ENCODE measurements at regions not wholly inside any gene's neighbourhood (a gene's known extent, or its start where the extent isn't known, plus 50 kb on each side); places are given as distances from the start of the nearest gene placed in this dataset.

DNA sequence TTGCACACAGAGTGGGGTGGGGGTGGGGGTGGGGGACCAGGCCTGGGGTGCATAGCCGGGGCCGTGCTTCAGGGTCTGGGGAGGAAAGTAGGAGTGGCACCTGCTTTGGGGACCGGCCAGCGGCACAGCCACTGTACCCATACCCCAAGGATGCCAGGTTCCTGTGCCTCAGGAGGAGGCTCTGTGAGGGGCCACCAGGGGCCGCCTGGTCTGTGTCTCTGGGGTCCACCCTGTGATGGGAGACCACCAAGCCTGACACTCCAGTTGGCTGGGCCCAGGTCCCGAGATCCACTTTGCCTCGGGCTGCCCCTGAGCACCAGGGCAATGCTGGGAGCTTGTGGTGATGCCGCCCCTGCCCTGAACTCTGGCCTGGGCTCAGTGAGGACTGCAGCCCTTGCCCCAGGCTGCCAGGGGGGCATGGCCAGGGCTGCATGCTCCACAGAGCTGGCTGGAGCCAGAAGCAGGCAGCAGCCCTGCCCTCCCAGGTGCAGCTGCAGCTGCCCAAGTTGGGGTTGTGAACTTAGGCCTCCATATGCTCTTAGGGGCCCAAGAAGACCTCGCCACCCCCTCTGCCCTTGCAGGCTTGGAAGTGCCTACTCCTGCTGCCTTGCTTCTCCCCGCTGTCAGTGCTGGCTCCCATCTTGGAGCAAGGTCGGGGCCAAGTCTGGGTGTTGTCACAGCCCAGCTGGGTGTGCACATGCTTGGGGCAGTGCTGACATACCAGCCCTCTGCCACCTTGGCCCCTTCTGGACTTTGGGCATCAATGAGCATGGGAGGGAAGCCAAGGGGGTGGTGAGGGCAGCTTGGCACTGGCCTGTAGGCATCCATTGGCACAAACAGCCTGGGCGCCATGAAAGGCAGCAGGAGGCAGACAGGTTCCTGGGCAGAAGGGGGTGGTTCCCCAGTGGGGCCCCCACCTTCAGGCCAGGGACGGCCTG lies 123.3 kb upstream of the THY1 start:
- no peak for DNase-seq

DNA sequence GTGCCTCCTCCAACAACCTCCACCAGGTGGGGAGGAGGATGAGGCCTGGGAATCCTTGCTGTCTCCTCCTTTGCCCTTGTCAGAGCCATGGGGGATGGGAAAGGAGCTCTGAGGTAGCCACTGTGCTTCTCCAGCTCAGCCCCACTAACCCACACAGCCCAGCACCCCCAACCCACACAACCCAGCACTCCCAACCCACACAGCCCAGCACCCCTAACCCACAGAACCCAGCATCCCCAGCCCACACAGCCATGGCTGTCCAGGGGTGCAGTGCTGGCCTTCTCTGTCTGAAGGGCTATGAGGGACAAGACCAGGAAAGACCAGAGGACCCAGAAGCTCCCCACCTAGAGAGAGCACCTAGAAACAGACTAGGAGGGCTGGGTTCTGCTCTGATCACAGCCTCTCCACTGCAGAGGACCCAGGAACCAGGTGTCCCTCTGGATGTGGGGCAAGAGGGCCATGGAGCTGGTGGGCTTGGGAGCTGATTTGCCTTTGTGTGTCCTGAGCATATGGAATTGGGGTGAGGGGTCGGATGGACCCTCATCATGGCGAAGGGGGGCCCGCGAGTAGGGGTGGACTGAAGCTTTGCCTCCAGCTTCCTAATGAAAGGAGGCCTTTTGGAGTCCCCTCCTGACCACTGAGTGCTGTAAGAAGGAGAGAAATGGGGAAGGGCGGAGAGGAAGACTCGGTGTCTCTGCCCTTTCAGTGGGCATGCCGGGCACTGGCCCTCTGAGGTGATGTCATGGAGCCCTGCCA lies 117.6 kb upstream of the THY1 start:
- peak; percentile 31 for DNase-seq

DNA sequence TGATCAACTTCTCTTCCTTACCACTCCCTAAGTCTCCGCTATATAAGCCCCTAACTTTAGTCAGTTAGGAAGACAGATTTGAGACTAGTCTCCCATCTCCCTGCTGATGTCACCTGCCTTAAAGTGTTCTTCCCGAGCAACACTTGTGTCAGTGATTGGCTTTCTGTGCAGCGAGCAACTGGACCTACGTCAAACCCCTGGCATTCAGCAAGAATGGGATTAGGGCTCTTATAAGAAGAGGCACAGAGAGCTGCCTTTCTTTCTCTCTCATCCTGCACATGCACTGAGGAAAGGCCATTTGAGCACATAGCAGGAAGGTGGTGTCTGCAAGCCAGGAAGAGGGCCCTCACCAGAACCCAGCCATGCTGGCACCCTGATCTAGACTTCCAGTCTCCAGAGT lies 116.6 kb upstream of the THY1 start:
- no peak for DNase-seq

DNA sequence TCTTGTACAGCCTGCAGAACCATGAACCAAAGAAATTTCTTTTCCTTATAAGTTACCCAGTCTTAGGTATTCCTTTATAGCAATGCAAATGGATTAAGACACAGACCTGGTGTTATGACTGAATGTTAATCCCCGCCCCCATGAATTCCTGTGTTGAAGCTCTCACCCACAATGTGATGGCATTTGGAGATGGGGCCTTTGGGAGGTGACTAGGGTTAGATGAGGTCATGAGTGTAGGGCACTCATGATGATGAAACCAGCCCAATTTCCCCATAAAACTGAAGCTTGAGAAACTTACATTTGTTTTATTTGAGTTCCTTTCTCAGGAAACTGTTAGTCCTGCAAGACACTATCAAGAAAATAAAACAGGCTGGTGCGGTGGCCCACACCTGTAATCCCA lies 115.8 kb upstream of the THY1 start:
- peak; percentile 47 for DNase-seq

DNA sequence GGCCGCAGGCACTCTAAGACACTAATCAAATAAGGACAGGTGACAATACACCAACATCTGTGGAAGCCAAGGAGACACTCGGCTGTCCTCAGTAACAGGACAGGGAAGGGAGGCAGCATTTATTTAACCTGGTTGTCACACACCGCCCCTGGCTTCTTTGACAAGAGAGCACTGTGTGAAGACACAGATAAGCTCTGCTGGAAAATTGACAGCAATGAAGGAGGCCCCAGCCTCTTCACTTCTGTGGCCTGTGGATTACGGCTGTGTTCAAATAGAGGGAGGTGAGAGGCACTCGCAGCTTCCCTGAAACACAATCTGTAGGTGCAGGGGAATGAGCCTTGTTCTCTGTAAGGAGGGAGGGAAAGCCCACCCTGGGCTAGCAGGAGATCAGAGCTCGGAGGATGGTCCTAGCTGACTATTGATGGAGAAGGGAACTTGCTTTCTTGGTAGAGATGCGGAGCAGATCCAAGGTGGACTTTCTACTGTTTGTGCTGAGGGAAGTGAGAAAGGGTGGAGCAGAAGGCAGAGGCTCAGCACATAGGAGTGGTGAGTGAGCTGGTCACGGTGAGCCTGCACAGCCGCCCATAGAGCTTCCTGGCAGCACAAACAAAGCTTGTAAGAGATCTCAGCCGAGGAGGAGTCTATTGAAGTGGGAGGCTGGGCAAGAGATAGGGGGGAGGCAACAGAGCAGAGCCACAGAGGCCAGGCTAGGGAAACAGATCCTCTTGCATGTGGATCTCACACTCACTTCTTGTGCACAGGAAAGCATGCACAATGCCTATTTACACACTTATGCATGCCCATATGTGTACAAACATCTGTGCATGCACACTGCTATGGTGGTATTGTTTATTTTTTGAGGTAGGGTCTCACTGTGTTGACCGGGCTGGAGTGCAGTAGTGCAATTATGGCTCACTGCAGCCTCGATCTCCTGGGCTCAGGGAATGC lies 114.6 kb upstream of the THY1 start:
- no peak for DNase-seq

DNA sequence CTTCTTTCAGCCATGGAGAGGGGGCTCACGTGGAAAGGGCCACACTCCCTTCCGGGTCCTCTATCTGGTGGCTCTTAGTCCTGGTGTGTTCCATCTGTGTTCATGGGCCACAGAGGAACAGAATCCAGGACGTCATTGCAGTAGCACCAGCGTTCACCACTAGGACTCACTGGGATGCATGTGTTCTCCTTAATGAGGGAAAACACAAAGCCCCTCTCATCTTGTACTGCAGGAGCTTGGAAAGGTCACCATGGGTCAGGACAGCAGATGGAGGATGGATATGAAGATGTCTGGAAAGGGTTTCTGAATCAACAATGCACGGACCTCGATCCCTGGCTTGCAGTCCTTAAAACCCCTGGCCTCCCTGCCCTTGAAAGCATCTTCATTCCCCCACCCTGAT lies 113.8 kb upstream of the THY1 start:
- no peak for DNase-seq

DNA sequence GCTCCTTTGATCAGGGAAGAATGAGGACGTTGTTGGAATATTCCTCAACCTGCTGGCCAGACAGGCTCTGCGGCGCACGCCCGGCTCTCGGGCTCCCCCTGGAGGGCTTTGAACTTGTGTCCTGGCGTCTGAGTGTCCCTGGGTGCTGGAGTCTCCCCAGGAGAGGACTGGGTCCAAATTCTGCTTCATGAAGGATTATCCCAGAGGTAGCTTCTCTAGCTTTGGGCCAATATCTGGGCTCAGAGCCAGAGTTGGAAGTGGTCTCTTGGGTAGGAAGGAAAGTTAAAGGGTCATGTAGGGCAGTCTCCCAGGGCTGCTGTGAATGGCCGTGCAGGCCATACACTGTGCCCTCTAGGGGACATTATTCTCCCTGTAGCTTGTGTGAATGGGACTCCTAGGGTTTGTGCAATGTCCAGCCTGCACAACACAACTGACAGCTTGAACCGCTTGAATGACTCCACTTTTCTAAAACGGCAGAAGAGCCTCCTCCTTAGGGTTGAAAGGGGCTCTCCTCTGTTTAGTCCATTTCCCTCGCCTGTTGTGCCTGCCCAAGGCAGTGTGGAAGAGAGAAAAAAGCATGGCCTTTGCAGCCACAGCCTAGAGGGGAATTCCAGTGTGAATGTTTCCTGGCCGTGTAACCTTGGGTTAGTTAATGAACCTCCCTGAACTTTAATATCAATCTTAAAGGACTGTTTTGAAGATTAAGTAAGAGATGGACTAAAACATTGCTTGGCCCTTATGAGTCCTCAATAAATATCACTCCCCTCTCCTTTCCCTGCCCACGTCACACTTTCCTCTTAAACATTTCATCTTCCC lies 111.2 kb upstream of the THY1 start:
- peak; percentile 45 for DNase-seq

DNA sequence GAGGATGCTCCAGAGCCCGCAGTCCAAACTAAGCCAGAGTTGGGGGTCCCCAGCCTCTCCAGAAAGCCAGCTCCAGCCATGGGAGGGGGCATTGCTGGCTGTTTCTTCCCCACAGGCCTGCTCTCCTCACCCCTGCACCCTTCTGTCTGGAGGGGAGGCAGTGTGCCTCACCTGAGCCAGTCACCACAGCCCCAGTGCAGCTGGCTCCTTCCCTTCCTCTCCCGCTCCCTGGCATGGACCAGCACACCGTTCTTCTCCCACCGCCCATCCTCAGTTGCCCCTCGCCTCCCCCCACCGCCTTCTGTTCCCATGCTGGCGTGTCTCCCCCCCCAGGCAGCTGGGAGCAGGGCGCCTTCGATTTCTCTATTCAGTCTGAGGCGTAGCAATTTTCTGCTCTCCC lies 110.5 kb upstream of the THY1 start:
- DNase-seq: no peak

DNA sequence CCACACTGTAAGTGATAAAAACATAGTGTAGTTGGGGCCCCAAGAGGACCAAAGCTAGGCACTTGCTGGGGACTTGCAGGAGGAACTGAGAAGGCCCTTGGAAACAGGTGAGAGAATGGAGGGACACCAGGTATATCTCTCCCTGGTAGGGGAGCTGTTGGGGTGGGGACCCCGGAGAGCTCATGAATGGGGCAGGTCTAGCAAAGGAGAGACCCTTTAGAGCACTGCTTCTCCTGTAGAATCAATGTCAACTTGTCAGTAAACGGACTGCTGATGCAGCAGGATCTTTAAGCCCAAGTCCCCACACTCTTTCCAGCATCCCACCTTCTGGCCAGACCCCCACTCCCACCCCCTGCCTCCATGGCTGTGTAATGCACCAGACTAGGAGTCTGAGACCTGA lies 109.6 kb upstream of the THY1 start:
- DNase-seq: no peak

DNA sequence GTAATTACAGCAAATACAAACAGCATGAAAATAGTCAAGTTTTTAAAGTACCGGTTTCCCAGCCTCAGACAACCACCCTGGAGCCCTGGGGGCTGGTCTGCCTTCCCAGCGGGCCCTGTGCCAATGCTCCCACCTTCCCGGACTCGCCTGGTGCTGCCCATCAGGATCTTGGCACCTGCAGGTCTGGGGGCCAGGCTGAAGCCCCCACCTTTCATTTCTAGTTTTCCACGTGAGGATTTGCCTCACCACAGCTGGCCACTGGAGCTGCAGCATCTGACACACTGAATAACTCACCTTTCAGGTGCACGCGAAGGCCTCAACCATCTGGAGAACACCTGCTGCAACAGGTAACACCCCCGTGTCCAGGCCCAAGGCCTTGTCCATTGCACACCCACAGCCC lies 108.7 kb upstream of the THY1 start:
- no peak for DNase-seq

DNA sequence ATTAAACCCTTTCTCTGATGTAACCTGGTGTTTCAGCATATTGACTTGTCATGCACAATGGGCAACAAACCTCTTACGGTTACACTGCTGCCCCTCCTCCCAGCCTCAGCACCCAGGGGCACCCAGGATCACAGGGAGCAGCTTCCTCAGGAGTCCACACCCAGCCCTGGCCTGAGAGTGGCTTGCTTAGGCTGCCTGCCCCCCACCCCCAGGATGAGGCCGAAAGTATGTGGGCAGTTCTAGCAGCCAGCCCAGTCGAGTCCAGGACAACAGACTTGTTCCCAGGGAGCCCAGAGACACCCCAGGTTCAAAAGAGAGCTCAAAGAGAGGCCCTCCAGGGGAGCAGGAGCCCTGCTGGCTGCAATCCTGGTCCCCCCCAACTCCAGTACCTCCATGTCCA lies 108.1 kb upstream of the THY1 start:
- DNase-seq: no peak

DNA sequence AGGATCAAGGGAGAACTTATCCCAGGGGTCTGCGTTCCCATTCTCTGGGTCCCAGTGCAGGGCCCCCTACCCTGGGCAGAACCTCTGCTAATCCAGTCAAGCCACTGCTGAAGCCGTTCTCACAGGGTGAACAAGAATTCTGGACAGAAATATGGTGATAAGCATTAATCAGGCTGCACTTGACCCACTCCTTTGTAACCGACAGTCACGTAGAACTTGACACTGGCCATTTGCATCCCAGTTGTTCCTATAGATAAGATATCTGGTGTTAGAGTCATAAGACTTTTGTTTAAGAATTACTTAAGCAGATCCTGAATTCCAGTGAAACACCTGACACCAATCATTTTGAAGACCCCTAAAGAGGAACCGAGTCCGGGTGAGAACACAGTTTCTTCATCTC lies 107.5 kb upstream of the THY1 start:
- DNase-seq: no peak

DNA sequence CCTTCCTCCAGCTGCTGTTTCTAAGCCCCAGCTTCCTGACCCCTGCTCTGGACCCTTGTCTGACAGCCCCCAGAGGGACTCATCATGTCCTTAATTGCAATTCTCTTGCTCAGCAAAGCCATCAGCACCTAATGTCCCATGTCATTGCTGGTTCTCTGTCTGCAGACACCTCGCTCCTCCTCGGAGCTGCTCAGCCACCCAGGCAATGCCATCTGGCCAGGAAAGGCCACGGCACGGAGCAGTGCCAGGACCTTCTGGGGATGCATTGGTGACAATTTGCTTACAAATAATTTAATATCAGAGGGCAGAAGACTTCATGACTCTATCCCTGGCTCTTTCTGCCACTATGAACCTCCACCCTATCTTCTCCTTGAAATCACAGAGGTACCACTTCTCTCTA lies 107.0 kb upstream of the THY1 start:
- DNase-seq: no peak

DNA sequence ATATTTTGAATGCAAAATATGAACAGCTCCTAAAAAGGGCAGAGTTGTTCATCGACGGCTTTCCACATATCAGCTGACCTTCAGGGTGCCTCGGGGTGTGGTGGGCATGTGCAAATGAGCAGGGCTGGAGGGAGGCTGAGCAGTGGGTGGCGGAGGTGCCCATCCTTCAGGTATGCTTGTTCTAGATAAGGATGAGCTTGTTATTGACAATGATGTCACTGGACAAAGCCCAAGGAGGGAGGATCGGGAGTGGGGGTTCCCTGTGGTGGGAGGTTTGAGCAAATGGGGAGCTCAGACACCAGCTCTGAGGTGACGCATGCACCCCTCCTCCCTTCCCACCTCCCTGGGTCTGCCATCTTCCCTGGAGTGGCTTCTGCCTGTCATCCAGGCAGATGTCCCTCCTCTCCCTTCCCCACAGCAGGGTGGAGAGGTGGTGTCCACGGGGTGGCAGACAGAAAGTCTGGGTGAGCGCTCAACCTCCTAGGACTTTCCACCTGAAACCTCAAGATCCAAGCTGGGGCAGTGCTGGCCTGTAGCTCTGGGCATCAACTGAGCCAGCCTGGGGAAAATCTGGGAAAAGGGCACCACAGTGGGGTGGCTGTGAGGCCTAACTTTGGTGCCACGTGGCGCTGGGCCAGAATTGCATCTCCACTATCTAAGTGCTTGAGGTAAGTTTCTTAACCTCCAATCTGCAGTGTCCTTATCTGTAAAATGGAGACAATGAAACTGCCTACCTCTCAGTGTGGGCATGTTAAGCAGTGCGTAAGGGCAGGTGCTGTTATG lies 106.3 kb upstream of the THY1 start:
- DNase-seq: no peak

DNA sequence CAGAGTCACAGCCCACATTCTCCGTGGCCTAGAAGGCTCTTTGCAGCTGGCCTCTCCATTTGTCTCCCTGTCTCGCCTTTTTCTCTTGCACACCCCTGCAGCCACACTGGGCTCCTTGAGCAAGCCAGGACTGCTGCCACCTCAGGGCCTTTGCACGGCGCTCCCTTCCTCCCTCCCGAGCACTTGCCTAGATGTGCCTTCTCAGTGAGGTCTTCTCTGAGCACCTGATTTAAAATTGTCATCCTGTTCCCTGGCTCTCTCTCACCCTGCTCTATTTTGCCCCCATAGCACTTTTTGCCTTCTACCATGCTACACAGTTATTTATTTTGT lies 102.9 kb upstream of the THY1 start:
- peak; percentile 3 for DNase-seq

DNA sequence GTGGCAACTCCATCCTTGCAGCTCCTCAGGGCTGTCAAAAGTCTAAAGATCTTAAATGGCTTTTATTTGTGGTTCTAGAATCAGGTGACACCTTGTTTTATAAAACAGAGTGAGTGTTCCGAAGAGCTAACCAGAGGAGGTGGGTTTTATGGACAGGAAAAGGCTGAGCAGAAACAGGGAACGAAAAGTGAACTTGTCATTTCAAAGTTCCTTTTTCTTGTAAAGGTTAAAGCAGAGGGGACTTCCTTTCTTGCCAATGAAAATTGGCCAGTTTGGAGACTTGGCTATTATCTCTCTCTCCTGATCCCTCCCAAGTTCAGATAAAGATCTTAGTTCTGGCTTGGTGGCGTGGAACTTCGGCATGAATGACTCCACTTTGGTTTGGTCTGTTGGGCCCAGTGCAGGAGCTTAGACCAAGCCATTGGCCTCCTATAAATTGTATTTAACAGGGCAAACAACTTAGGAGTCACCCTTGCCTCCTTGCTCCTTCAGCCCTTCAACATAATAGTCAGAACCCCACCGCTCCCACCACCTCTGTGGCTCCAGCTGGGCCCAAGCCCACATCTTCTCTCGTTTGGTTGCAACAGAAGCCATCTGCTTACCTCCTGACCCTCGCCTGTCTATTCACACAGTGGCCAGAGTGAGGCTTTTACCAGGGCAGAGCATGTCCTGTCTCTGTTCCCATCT lies 102.4 kb upstream of the THY1 start:
- DNase-seq: no peak

DNA sequence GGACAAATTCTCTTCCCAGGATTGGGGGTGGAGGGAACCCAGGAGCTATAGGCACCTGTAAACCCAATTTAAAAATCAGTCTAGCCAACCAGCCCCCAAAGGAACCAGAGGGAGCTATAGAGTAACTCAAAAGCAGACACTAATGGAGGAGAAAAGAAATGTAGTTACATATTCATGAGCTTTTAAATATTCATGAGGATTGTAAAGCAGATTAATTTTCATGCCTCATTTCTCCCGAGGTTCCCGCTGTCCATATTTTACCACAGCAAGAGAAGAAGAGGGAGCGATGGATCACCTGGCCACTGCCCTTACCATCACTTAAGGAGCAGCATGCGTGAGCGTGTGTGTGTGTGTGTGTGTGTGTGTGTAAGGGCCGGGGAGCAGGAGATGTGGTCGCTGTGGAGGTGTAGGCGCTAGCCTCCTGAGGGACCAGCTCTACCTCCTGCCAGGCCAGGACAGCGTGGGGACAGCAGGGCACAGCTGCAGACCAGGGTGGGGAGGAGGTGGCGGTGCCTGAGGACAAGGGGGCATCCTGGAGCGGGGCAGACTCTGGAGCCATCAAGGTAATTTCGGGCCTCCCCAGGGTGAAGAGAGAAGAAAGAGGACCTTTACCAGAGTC lies 100.7 kb upstream of the THY1 start:
- no peak for DNase-seq

DNA sequence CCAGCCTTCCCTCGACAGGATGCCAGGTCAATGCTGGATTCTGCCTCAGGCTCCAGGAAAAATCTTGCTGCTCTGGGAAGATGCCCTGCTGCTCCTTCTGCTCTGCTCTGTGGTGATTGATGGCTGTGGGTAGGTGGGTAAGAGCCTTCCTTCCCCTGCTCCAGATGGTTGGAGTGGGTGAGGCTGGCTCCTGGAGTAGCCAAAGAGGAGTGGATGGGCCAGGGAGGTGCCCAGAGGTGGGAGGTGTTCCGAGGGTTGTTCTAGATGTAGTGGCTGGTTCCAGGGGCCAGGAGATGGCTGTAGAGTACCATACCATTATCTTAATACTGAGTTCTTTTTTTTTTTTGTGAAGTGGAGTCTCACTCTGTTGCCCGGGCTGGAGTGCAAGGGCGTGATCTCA lies 99.6 kb upstream of the THY1 start:
- no peak for DNase-seq

DNA sequence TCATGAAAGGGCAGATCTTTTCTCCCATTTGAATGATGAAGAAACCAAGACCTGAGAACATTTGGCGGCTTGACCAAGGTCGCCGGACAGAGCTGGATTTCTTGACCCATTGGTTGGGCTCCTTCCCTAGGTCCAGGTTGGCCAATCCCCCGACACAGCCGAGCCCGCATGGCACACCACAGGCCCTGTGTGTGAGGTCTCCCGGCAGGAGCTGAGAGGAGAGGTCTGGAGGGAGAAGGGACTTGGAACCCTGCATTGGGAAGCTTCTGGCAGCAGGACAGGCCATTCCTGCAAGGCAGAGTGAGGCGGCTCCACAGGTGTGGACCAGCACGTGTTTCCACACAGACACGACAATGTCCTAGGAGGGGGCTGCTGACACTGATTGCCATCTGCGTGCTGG lies 98.6 kb upstream of the THY1 start:
- no peak for DNase-seq

DNA sequence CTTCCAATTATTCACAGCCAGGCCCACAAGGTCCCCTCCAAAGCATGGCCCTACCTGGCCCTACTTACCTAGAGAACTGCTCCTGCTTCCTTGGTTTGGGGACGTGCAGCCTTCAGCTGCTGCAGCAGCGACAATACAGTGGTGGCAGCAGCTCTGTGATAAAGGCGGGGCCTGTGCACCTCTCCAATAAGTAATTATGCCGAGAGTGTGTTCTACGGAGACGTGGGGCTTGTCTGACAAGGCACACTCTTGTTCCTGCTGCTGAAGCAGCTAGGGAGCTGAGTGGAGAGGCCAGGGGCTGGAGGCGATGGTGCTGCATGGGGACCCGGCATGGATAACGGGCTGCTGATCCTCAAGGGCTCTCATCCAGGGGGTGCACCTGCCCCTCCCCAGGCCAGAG lies 98.0 kb upstream of the THY1 start:
- DNase-seq: no peak

DNA sequence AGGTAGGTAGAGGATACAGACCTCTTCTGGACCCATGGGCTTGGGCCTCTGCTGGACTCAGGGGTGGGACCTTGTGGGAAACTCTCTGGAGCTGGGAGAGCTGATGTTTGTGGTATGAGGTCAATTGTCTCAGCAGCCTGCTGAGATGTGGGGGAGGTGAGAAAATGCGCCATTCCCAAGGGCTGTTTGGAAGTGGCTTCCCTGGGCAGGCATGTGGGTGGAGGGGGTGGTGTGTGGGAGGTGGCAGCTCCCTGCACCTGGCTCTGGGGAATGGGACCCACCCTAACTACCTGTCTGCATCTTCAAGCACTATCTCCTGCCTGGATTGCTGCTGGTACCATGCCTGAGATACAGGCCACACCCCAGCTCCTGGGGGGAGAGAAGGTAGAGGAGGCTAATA lies 97.4 kb upstream of the THY1 start:
- DNase-seq: no peak

All from CD4-positive, alpha-beta T cell treated with Interleukin-15 for 1 hour (primary cell).